Stimulated activated CD8-positive, alpha-beta memory T cell treated with anti-CD3 and anti-CD28 coated beads, Interleukin-12 subunit alpha, Interleukin-12 subunit beta, amount 100 ng/mL, for 4 hours (primary cell): ENCODE measurements at regions not wholly inside any gene's neighbourhood (a gene's known extent, or its start where the extent isn't known, plus 50 kb on each side); places are given as distances from the start of the nearest gene placed in this dataset.
"Not testable (repeated sequence)": the region's sequence is repeated elsewhere in the genome, so short reads cannot be mapped to it uniquely, and the experiment has no call there.

Source experiments
- DNase-seq: peaks from one replicate; pipeline ENCODE4 v3.0.0-alpha.2; 2020; ENCODE audit warnings: low read depth

DNA sequence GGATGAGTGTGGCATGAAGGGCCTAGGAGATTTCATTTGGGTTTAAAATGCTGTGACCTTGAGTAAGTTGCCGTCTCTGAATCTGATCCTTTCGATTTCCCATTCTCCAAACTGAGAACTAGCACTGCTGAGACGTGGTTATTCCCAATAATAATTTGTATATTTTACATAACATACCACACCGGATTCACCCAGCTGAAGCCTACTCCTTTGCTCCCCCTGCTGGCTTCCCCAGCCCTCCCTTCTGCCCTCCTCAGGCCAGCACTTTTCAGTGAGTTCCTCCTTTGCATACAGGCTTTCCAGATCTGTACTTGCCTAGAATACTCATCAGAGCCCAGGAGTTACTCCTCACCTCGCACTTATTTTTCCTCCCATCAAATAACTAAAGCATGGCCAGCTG lies 255.1 kb downstream of the OR4F29 start:
- DNase-seq: not testable (repeated sequence)

DNA sequence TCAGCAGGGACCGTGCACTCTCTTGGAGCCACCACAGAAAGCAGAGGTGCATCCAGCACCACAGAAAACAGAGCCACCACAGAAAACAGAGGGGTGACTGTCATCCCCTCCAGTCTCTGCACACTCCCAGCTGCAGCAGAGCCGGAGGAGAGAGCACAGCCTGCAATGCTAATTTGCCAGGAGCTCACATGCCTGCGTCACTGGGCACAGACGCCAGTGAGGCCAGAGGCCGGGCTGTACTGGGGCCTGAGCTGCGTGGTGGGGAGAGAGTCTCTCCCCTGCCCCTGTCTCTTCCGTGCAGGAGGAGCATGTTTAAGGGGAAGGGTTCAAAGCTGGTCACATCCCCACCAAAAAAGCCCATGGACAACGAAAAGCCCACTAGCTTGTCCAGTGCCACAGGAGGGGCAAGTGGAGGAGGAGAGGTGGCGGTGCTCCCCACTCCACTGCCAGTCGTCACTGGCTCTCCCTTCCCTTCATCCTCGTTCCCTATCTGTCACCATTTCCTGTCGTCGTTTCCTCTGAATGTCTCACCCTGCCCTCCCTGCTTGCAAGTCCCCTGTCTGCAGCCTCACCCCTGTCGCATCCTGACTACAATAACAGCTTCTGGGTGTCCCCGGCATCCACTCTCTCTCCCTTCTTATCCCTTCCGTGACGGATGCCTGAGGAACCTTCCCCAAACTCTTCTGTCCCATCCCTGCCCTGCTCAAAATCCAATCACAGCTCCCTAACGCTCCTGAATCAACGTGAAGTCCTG lies 260.0 kb downstream of the OR4F29 start:
- not testable (repeated sequence) for DNase-seq

DNA sequence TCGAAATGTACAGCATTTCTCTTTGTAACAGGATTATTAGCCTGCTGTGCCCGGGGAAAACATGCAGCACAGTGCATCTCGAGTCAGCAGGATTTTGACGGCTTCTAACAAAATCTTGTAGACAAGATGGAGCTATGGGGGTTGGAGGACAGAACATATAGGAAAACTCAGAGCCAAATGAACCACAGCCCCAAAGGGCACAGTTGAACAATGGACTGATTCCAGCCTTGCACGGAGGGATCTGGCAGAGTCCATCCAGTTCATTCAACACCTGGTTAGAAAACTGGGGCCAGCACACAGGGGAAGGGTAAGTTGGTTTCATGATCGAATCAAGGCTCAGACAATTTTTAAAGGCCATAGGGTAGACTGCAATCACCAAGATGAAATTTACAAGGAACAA lies 260.8 kb downstream of the OR4F29 start:
- not testable (repeated sequence) for DNase-seq

DNA sequence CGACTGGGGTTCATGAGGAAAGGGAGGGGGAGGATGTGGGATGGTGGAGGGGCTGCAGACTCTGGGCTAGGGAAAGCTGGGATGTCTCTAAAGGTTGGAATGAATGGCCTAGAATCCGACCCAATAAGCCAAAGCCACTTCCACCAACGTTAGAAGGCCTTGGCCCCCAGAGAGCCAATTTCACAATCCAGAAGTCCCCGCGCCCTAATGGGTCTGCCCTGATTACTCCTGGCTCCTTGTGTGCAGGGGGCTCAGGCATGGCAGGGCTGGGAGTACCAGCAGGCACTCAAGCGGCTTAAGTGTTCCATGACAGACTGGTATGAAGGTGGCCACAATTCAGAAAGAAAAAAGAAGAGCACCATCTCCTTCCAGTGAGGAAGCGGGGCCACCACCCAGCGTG lies 261.6 kb downstream of the OR4F29 start:
- not testable (repeated sequence) for DNase-seq

DNA sequence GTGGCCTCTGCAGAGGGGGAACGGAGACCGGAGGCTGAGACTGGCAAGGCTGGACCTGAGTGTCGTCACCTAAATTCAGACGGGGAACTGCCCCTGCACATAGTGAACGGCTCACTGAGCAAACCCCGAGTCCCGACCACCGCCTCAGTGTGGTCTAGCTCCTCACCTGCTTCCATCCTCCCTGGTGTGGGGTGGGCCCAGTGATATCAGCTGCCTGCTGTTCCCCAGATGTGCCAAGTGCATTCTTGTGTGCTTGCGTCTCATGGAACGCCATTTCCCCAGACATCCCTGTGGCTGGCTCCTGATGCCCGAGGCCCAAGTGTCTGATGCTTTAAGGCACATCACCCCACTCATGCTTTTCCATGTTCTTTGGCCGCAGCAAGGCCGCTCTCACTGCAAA lies 262.2 kb downstream of the OR4F29 start:
- not testable (repeated sequence) for DNase-seq

DNA sequence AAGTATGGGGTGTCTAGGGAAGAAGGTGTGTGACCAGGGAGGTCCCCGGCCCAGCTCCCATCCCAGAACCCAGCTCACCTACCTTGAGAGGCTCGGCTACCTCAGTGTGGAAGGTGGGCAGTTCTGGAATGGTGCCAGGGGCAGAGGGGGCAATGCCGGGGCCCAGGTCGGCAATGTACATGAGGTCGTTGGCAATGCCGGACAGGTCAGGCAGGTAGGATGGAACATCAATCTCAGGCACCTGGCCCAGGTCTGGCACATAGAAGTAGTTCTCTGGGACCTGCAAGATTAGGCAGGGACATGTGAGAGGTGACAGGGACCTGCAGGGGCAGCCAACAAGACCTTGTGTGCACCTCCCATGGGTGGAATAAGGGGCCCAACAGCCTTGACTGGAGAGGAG lies 264.2 kb downstream of the OR4F29 start:
- DNase-seq: not testable (repeated sequence)

DNA sequence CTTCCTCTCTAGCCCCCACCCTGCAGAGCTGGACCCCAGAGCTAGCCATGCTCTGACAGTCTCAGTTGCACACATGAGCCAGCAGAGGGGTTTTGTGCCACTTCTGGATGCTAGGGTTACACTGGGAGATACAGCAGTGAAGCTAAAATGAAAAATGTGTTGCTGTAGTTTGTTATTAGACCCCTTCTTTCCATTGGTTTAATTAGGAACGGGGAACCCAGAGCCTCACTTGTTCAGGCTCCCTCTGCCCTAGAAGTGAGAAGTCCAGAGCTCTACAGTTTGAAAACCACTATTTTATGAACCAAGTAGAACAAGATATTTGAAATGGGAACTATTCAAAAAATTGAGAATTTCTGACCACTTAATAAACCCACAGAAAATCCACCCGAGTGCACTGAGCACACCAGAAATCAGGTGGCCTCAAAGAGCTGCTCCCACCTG lies 264.8 kb downstream of the OR4F29 start:
- DNase-seq: not testable (repeated sequence)

DNA sequence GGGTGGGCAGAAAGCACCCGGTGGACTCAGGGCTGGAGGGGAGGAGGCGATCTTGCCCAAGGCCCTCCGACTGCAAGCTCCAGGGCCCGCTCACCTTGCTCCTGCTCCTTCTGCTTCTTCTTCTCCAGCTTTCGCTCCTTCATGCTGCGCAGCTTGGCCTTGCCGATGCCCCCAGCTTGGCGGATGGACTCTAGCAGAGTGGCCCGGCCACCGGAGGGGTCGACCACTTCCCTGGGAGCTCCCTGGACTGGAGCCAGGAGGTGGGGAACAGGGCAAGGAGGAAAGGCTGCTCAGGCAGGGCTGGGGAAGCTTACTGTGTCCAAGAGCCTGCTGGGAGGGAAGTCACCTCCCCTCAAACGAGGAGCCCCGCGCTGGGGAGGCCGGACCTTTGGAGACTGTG lies 265.3 kb downstream of the OR4F29 start:
- not testable (repeated sequence) for DNase-seq

DNA sequence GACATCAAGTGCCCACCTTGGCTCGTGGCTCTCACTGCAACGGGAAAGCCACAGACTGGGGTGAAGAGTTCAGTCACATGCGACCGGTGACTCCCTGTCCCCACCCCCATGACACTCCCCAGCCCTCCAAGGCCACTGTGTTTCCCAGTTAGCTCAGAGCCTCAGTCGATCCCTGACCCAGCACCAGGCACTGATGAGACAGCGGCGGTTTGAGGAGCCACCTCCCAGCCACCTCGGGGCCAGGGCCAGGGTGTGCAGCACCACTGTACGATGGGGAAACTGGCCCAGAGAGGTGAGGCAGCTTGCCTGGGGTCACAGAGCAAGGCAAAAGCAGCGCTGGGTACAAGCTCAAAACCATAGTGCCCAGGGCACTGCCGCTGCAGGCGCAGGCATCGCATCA lies 266.0 kb downstream of the OR4F29 start:
- DNase-seq: not testable (repeated sequence)

DNA sequence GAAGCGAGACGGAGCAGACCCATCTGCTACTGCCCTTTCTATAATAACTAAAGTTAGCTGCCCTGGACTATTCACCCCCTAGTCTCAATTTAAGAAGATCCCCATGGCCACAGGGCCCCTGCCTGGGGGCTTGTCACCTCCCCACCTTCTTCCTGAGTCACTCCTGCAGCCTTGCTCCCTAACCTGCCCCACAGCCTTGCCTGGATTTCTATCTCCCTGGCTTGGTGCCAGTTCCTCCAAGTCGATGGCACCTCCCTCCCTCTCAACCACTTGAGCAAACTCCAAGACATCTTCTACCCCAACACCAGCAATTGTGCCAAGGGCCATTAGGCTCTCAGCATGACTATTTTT lies 267.2 kb downstream of the OR4F29 start:
- DNase-seq: not testable (repeated sequence)

DNA sequence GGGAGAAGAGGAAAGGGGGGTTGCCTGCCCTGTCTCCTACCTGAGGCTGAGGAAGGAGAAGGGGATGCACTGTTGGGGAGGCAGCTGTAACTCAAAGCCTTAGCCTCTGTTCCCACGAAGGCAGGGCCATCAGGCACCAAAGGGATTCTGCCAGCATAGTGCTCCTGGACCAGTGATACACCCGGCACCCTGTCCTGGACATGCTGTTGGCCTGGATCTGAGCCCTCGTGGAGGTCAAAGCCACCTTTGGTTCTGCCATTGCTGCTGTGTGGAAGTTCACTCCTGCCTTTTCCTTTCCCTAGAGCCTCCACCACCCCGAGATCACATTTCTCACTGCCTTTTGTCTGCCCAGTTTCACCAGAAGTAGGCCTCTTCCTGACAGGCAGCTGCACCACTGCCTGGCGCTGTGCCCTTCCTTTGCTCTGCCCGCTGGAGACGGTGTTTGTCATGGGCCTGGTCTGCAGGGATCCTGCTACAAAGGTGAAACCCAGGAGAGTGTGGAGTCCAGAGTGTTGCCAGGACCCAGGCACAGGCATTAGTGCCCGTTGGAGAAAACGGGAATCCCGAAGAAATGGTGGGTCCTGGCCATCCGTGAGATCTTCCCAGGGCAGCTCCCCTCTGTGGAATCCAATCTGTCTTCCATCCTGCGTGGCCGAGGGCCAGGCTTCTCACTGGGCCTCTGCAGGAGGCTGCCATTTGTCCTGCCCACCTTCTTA lies 267.7 kb downstream of the OR4F29 start:
- not testable (repeated sequence) for DNase-seq

DNA sequence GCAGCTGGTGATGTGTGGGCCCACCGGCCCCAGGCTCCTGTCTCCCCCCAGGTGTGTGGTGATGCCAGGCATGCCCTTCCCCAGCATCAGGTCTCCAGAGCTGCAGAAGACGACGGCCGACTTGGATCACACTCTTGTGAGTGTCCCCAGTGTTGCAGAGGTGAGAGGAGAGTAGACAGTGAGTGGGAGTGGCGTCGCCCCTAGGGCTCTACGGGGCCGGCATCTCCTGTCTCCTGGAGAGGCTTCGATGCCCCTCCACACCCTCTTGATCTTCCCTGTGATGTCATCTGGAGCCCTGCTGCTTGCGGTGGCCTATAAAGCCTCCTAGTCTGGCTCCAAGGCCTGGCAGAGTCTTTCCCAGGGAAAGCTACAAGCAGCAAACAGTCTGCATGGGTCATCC lies 268.4 kb downstream of the OR4F29 start:
- not testable (repeated sequence) for DNase-seq

DNA sequence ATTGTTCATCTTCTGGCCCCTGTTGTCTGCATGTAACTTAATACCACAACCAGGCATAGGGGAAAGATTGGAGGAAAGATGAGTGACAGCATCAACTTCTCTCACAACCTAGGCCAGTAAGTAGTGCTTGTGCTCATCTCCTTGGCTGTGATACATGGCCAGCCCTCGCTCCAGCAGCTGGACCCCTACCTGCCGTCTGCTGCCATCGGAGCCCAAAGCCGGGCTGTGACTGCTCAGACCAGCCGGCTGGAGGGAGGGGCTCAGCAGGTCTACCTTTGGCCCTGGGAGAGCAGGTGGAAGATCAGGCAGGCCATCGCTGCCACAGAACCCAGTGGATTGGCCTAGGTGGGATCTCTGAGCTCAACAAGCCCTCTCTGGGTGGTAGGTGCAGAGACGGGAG lies 268.8 kb downstream of the OR4F29 start:
- not testable (repeated sequence) for DNase-seq

DNA sequence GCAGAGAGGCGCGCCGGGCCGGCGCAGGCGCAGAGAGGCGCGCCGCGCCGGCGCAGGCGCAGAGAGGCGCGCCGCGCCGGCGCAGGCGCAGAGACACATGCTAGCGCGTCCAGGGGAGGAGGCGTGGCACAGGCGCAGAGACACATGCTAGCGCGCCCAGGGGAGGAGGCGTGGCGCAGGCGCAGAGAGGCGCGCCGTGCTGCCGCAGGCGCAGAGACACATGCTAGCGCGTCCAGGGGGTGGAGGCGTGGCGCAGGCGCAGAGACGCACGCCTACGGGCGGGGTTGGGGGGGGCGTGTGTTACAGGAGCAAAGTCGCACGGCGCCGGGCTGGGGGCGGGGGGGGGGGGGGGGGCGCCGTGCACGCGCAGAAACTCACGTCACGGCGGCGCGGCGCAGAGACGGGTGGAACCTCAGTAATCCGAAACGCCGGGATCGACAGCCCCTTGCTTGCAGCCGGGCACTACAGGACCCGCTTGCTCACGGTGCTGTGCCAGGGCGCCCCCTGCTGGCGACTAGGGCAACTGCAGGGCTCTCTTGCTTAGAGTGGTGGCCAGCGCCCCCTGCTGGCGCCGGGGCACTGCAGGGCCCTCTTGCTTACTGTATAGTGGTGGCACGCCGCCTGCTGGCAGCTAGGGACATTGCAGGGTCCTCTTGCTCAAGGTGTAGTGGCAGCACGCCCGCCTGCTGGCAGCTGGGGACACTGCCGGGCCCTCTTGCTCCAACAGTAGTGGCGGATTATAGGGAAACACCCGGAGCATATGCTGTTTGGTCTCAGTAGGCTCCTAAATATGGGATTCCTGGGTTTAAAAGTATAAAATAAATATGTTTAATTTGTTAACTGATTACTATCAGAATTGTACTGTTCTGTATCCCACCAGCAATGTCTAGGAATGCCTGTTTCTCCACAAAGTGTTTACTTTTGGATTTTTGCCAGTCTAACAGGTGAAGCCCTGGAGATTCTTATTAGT lies 269.9 kb downstream of the OR4F29 start:
- DNase-seq: peak; percentile 35

DNA sequence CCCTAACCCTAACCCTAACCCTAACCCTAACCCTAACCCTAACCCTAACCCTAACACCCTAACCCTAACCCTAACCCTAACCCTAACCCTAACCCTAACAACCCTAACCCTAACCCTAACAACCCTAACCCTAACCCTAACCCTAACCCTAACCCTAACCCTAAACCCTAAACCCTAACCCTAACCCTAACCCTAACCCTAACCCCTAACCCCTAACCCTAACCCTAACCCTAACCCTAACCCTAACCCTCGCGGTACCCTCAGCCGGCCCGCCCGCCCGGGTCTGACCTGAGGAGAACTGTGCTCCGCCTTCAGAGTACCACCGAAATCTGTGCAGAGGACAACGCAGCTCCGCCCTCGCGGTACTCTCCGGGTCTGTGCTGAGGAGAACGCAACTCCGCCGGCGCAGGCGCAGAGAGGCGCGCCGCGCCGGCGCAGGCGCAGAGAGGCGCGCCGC lies 270.7 kb downstream of the OR4F29 start:
- not testable (repeated sequence) for DNase-seq

DNA sequence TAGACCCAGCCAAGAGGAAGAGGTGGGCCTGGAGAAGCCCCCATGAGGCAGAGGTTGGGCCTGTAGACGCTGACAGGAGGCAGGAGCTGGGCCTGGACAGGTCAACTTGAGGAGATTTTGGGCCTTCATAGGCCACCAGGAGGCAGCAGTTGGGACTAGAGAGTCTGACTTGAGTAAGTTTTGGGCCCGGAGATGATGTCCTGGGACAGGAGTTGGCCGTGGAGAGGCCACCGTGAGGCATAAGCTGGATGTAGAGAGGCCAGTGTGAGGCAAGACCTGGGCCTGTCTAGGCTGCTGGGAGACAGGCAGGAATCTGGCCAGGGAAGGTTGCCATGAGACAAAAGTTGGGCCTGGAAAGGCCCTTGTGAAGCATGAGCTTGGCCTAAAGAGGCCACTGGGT lies 312.6 kb downstream of the OR4F29 start:
- DNase-seq: not testable (repeated sequence)

DNA sequence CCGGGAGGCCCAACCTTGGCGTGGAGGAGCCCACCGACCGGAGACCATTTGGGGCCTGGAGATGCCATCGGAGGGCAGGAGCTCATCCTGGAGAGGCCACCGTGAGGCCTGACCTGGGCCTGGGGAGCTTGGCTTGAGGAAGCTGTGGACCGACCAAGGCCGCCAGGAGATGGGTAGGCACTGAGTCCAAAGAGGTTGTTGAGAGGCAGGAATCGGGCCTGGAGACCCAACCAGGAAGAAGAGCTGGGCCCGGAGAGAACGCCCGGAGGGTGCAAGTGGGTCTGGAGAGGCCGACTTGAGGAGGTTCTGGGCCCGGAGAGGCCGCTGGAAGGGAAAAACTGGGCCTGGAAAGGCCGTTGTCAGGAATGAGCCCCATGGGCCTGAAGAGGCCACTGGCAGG lies 313.8 kb downstream of the OR4F29 start:
- not testable (repeated sequence) for DNase-seq

DNA sequence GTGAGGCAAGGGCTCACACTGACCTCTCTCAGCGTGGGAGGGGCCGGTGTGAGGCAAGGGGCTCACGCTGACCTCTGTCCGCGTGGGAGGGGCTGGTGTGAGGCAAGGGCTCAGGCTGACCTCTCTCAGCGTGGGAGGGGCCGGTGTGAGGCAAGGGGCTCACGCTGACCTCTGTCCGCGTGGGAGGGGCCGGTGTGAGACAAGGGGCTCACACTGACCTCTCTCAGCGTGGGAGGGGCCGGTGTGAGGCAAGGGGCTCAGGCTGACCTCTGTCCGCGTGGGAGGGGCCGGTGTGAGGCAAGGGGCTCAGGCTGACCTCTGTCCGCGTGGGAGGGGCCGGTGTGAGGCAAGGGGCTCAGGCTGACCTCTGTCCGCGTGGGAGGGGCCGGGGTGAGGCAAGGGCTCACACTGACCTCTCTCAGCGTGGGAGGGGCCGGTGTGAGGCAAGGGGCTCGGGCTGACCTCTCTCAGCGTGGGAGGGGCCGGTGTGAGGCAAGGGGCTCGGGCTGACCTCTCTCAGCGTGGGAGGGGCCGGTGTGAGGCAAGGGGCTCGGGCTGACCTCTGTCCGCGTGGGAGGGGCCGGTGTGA lies 315.0 kb downstream of the OR4F29 start:
- not testable (repeated sequence) for DNase-seq

DNA sequence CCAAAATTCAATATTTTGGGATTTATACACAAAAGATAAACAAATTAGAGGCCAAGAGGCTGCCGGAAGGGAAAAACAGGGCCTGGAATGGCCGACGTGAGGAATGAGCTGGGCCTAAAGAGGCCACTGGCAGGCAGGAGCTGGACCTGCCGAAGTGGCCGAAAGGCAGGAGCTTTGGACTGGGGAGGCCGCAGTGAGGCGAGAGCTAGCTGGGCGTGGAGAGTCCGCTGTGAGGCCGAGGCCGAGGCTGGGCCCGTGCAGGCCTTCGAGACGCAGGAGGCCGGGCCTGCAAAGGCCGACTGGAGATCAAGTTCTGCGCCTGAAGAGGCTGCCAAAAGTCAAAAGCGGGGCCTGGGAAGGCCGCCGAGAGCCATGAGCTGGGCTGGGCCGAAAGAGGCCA lies 316.5 kb downstream of the OR4F29 start:
- DNase-seq: not testable (repeated sequence)

DNA sequence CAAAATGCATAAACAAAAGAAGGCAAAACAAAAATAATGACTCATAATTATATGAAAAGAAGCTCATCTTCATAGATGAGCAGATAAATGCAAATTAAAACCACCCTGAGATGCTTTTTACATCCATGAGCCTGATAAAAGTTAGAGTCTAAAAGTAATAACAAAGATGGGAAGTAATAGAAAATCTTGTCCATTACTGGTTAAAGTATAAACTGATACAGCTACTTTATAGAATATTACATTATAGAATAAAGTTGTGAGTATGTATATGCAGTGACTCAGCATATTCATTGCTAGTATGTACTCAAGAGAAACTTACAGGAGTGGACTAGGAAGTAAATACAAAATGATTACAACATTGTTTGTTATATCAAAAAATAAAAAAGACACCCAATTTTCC lies 333.0 kb downstream of the OR4F29 start:
- DNase-seq: not testable (repeated sequence)

DNA sequence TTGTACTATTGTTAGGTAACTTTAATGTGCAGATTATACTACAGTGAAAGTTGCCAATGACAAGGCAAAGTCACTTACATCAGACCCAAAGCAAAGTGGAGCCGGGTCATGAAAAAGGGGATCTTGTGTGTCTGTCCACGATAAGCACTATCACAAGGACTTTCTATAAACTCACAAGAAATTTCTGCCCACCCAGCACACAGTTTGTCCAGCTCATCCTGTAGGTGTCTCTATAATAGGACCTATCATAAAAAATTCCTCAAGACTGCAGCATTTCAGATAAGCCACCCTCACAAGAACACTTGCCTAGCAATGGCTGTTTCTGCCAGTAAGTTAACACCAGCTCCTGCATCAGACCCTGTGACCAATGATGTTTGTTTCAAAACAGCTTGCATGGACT lies 335.9 kb downstream of the OR4F29 start:
- not testable (repeated sequence) for DNase-seq

DNA sequence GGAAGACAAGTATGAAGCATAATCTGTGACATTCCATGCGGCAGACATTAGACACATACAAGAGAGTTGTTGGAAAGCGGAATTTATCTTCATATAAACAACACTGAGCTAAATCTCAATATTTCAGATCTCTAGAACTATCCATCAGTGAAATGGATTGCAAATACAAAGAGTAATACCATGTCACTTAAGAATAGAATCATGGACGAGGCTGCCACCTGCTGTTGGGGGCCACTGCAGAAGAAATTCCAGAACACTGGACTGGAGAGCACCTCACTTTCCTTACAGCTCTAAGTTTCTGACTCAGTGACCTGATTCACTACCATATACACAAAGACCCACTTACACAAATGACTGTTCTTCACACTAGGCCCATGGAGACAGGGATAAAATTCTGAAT lies 346.7 kb downstream of the OR4F29 start:
- not testable (repeated sequence) for DNase-seq
